Stimulated activated CD4-positive, alpha-beta T cell treated with anti-CD3 and anti-CD28 coated beads, Interleukin-4, amount 100 ng/mL, for 48 hours (primary cell): ENCODE measurements at regions not wholly inside any gene's neighbourhood (a gene's known extent, or its start where the extent isn't known, plus 50 kb on each side); places are given as distances from the start of the nearest gene placed in this dataset.

Experiments used
- DNase-seq, 2 donors: peaks; one replicate each; pipeline ENCODE4 v3.0.0-alpha.2; 2020; ENCODE audit warnings: low read depth in 2 of 2

- no peak for DNase-seq
Measured at GRCh38 chr22:49548356-49549202, 279.1 kb downstream of the BRD1 start.

GRCh38 chr22:49547751-49548239 lies 279.9 kb downstream of the BRD1 start:
- DNase-seq: no peak

- DNase-seq: no peak
Measured at GRCh38 chr22:49546811-49547585, 280.7 kb downstream of the BRD1 start.

GRCh38 chr22:49545606-49546005 lies 282.1 kb downstream of the BRD1 start:
- DNase-seq: no peak

- no peak for DNase-seq
Measured at GRCh38 chr22:49544286-49544685, 283.4 kb downstream of the BRD1 start.

- no peak for DNase-seq
Measured at GRCh38 chr22:49543876-49544275, 283.8 kb downstream of the BRD1 start.

- DNase-seq: no peak
Measured at GRCh38 chr22:49541693-49542230, 285.9 kb downstream of the BRD1 start.

- no peak for DNase-seq
Measured at GRCh38 chr22:49540913-49541692, 286.6 kb downstream of the BRD1 start.

- no peak for DNase-seq
Measured at GRCh38 chr22:49540084-49540912, 287.4 kb downstream of the BRD1 start.

- no peak for DNase-seq
Measured at GRCh38 chr22:49538006-49538405, 289.7 kb downstream of the BRD1 start.

GRCh38 chr22:49536571-49537131 lies 291.0 kb downstream of the BRD1 start:
- no peak for DNase-seq

GRCh38 chr22:49535527-49536125 lies 292.0 kb downstream of the BRD1 start:
- DNase-seq: no peak

GRCh38 chr22:49535126-49535525 lies 292.5 kb downstream of the BRD1 start:
- DNase-seq: no peak

- no peak for DNase-seq
Measured at GRCh38 chr22:49534386-49534785, 293.3 kb downstream of the BRD1 start.

- DNase-seq: no peak
Measured at GRCh38 chr22:49533886-49534285, 293.8 kb downstream of the BRD1 start.

GRCh38 chr22:49532869-49533802 lies 294.5 kb downstream of the BRD1 start:
- no peak for DNase-seq

GRCh38 chr22:49531368-49531791 lies 296.3 kb downstream of the BRD1 start:
- no peak for DNase-seq

- DNase-seq: no peak
Measured at GRCh38 chr22:49530671-49531367, 296.9 kb downstream of the BRD1 start.

GRCh38 chr22:49528420-49528720 lies 299.3 kb downstream of the BRD1 start:
- no peak for DNase-seq
